ENCODE measurements at regions not wholly inside any gene's neighbourhood (a gene's known extent, or its start where the extent isn't known, plus 50 kb on each side); places are given as distances from the start of the nearest gene placed in this dataset.

DNA sequence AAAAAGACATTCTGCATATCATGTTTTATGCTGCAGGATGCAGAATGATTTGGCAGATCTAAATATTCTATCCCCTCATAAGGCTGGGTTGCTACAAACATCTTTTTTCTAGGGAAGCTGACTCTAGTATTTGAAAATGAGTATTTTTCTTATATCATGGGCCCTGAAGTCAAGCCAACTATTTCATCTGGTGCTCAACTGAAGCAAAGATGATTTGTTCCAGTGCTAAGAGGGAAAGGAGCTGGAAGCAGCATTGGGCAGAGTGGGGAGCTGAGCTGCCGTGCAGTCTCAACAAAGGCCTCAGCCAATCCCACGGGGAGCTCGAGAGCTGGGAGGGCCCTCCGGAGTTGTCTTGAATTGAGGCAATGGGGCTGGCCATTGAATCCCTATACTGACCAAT lies 155.3 kb upstream of the SLCO3A1 start:
- TF ChIP-seq, protein P1, sequence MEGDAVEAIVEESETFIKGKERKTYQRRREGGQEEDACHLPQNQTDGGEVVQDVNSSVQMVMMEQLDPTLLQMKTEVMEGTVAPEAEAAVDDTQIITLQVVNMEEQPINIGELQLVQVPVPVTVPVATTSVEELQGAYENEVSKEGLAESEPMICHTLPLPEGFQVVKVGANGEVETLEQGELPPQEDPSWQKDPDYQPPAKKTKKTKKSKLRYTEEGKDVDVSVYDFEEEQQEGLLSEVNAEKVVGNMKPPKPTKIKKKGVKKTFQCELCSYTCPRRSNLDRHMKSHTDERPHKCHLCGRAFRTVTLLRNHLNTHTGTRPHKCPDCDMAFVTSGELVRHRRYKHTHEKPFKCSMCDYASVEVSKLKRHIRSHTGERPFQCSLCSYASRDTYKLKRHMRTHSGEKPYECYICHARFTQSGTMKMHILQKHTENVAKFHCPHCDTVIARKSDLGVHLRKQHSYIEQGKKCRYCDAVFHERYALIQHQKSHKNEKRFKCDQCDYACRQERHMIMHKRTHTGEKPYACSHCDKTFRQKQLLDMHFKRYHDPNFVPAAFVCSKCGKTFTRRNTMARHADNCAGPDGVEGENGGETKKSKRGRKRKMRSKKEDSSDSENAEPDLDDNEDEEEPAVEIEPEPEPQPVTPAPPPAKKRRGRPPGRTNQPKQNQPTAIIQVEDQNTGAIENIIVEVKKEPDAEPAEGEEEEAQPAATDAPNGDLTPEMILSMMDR (IDR thresholded peaks at IDR 0.05; ENCODE audit: poor library complexity) = no peak
- no peak for TF ChIP-seq EZH2 (IDR thresholded peaks at IDR 0.05; ENCODE audit: borderline replicate concordance)

Measured in hepatocyte (in vitro differentiated cells).